Left colon (tissue), 2 donors: ENCODE measurements at regions not wholly inside any gene's neighbourhood (a gene's known extent, or its start where the extent isn't known, plus 50 kb on each side); places are given as distances from the start of the nearest gene placed in this dataset.
"Not testable (repeated sequence)": the region's sequence is repeated elsewhere in the genome, so short reads cannot be mapped to it uniquely, and the experiment has no call there.

ENCODE experiments used
- ATAC-seq: fragments of 200-7000 bp; cut with Tn5 transposase; one replicate; pipeline ENCODE4 v1.9.1; 2020; ENCODE audit warnings: mild to moderate bottlenecking, moderate library complexity
- DNase-seq, 2 donors: peaks; one replicate each; pipeline ENCODE4 v3.0.0-alpha.2; 2020
- intact Hi-C, 2 donors: fragments of 100-400 bp; cut with DNase I in 1 of 2; cut with micrococcal nuclease in 1 of 2; formaldehyde crosslinking; loops; one replicate each; pipeline versions ENCODE4 v1.11.2 to v1.14.0; 2022; cut with DNase I, micrococcal nuclease
- donor health status: DM: no; HTN: no; CAD: no.
- donor health status: DM: yes; HTN: yes; CAD: no.

GRCh38 chr15:38818157-38818790, 253.7 kb upstream of the RASGRP1 start:
- intact Hi-C loops: loop anchor here in 1 of 2 donors (5.0 kb wide), 1 partner anchor 764 kb away; the partner anchor contains the start of gene THBS1
- DNase-seq (no peak), ATAC-seq (no peak)

GRCh38 chr15:38819387-38819950, 254.9 kb upstream of the RASGRP1 start:
- intact Hi-C loops: loop anchor here in 1 of 2 donors (5.0 kb wide), 1 partner anchor 763 kb away; the partner anchor contains the start of gene THBS1
- DNase-seq (no peak), ATAC-seq (no peak)

GRCh38 chr15:38823263-38823662, 258.6 kb upstream of the RASGRP1 start:
- DNase-seq (no peak), ATAC-seq (no peak)
- intact Hi-C loops: no loop called here

- DNase-seq (no peak), ATAC-seq (no peak)
- intact Hi-C loops: no loop called here
These were observed 260.1 kb upstream of the RASGRP1 start for GRCh38 chr15:38824719-38825118.

- no peak for ATAC-seq
- no peak for DNase-seq
- intact Hi-C loops: no loop called here
These were observed 262.3 kb upstream of the RASGRP1 start for GRCh38 chr15:38826880-38827279.

- DNase-seq: no peak
- ATAC-seq: no peak
- intact Hi-C loops: no loop called here
These were observed 263.5 kb upstream of the RASGRP1 start for GRCh38 chr15:38828031-38828532.

- ATAC-seq (no peak), DNase-seq (no peak)
- intact Hi-C loops: no loop called here
These were observed 264.5 kb upstream of the RASGRP1 start for GRCh38 chr15:38829086-38829485.

GRCh38 chr15:38842226-38842625, 277.6 kb upstream of the RASGRP1 start:
- DNase-seq (no peak), ATAC-seq (no peak)
- intact Hi-C loops: no loop called here

- intact Hi-C loops: no loop called here
These were observed 278.5 kb upstream of the RASGRP1 start for GRCh38 chr15:38843051-38843501.

GRCh38 chr15:38843736-38844590, 279.3 kb upstream of the RASGRP1 start:
- DNase-seq (no peak), ATAC-seq (peak; percentile 15)
- intact Hi-C loops: no loop called here

More at GRCh38 chr15:38843051-38843501, 278.5 kb upstream of the RASGRP1 start:
- ATAC-seq (no peak), DNase-seq (no peak)

GRCh38 chr15:38844736-38845135, 280.1 kb upstream of the RASGRP1 start:
- intact Hi-C loops: no loop called here
- no peak for ATAC-seq
- no peak for DNase-seq

- no peak for ATAC-seq
- intact Hi-C loops: no loop called here
- no peak for DNase-seq
These were observed 281.7 kb upstream of the RASGRP1 start for GRCh38 chr15:38846346-38846745.

GRCh38 chr15:38847666-38848065, 283.1 kb upstream of the RASGRP1 start:
- ATAC-seq (no peak), DNase-seq (no peak)
- intact Hi-C loops: no loop called here

- intact Hi-C loops: no loop called here
- no peak for ATAC-seq
- no peak for DNase-seq
These were observed 284.4 kb upstream of the RASGRP1 start for GRCh38 chr15:38849046-38849445.

GRCh38 chr15:38852188-38852587, 287.6 kb upstream of the RASGRP1 start:
- intact Hi-C loops, ATAC-seq, DNase-seq: not testable (repeated sequence)

GRCh38 chr15:38853608-38854007, 289.0 kb upstream of the RASGRP1 start:
- DNase-seq (no peak), ATAC-seq (no peak)
- intact Hi-C loops: no loop called here

GRCh38 chr15:38854506-38854905, 289.9 kb upstream of the RASGRP1 start:
- no peak for ATAC-seq
- intact Hi-C loops: no loop called here
- no peak for DNase-seq

GRCh38 chr15:38857814-38858213, 293.2 kb upstream of the RASGRP1 start:
- ATAC-seq (no peak), DNase-seq (no peak)
- intact Hi-C loops: no loop called here

GRCh38 chr15:38859574-38859973, 295.0 kb upstream of the RASGRP1 start:
- DNase-seq: no peak
- ATAC-seq: peak; percentile 88
- intact Hi-C loops: no loop called here

GRCh38 chr15:38860253-38860652, 295.6 kb upstream of the RASGRP1 start:
- ATAC-seq: peak; percentile 38

More at GRCh38 chr15:38860253-38860652, 295.6 kb upstream of the RASGRP1 start:
- intact Hi-C loops: no loop called here
- DNase-seq: no peak
